Fibroblast of villous mesenchyme (primary cell): ENCODE measurements at regions not wholly inside any gene's neighbourhood (a gene's known extent, or its start where the extent isn't known, plus 50 kb on each side); places are given as distances from the start of the nearest gene placed in this dataset.

Experiments used
- DNase-seq: peaks from one replicate; pipeline ENCODE4 v3.0.0-alpha.2; 2010; ENCODE audit warnings: low read depth
- H3K4me3 ChIP-seq: 2 replicates; pipeline ENCODE4 v1.5.1; 2011; ENCODE audit warnings: low read depth, mild to moderate bottlenecking, low read length
- TF ChIP-seq, protein P1 (sequence below): IDR thresholded peaks from 2 replicates; pipeline ENCODE4 v1.5.1; 2012; ENCODE audit warnings: low read depth, mild to moderate bottlenecking, low read length; ENCODE audit not compliant: insufficient read depth

DNA sequence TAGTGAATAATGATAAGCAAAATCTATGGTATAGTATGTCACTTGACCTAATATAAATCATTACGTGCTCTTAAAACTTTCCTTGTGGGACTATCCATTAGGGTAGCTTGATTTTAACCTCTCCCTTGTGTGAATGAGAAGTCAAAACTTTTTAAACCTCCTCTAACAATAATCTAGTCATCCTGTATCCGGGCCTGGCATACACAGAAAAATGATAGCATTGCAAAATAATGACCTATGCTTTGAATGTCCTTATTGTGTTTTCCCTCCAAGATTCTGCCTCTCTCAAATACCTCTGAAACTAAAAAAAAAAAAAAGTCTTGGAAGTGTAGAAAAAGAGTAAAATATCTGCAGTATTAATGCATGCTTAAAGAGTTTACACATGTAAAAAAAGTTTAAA is 250.0 kb upstream of the NDST3 start:
- no peak for DNase-seq
- no peak overlapping the region for H3K4me3 ChIP-seq
- TF ChIP-seq, protein P1, sequence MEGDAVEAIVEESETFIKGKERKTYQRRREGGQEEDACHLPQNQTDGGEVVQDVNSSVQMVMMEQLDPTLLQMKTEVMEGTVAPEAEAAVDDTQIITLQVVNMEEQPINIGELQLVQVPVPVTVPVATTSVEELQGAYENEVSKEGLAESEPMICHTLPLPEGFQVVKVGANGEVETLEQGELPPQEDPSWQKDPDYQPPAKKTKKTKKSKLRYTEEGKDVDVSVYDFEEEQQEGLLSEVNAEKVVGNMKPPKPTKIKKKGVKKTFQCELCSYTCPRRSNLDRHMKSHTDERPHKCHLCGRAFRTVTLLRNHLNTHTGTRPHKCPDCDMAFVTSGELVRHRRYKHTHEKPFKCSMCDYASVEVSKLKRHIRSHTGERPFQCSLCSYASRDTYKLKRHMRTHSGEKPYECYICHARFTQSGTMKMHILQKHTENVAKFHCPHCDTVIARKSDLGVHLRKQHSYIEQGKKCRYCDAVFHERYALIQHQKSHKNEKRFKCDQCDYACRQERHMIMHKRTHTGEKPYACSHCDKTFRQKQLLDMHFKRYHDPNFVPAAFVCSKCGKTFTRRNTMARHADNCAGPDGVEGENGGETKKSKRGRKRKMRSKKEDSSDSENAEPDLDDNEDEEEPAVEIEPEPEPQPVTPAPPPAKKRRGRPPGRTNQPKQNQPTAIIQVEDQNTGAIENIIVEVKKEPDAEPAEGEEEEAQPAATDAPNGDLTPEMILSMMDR, result no peak

DNA sequence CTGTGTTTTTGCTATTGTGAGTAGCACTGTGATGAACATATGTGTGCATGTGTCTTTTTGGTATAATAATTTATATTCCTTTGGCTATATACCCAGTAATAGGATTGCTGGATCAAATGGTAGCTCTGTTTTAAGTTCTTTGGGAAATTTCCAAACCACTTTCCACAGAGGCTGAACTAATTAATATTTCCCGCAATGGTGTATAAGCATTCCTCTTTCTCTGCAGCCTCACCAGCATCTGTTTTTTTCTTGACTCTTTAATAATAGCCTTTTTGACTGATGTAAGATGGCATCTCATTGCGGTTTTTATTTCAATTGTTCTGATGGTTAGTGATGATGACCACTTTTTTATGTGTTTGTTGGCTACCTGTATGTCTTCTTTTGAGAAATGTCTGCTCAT is 247.7 kb upstream of the NDST3 start:
- no peak overlapping the region for H3K4me3 ChIP-seq
- TF ChIP-seq, protein P1, result no peak
- DNase-seq, result no peak

DNA sequence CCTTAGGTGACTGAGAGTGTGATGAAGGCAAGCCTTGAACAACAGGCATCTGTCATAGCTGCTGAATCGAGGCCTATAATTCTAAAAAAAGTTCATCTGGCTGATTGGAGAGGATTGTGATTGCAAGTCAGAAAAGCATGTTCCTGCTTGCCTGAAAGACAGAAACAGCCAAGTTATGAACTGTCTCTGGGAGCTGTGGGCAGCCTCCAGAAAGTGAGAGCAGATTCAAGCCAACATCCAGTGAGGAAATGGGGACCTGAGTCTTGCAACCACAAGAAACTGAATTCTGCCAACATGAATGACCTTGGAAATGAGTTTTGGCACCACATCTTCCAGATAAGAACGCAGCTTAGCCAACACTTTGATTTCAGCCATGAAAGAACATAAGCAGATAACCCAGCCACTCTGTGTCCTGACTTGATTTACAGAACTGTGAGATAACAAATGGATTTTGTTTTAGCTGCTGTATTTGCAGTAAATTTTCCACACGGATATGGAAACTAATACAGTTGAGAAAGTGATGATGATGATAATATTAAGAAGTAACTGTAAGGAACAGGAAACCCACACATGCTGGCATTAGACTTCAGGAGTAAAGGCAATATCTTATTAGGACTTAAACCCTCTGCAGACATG is 240.3 kb upstream of the NDST3 start:
- TF ChIP-seq, protein P1, result no peak
- DNase-seq, result no peak

DNA sequence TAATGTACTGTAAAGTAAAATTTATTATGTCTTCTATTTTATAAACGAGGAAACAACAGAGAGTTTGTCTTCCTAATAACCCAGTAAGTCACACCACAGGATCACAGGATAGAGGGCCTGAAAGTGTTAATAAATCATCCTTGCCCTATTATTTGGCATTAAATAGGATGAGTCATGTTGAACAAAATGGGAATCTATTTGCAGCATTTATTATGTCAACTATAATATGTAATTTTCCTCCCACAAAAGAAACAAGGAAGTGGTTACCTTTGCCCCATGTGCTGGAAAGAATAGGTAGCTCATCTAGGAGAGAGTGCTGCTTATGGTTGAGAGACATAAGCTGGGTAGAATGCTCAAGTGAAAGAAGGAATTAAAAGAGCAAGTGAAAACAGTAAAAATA is 237.6 kb upstream of the NDST3 start:
- H3K4me3 ChIP-seq, result no peak overlapping the region
- TF ChIP-seq, protein P1, result no peak
- DNase-seq, result no peak

More for the DNA sequence above, 240.3 kb upstream of the NDST3 start:
- H3K4me3 ChIP-seq, result no peak overlapping the region

DNA sequence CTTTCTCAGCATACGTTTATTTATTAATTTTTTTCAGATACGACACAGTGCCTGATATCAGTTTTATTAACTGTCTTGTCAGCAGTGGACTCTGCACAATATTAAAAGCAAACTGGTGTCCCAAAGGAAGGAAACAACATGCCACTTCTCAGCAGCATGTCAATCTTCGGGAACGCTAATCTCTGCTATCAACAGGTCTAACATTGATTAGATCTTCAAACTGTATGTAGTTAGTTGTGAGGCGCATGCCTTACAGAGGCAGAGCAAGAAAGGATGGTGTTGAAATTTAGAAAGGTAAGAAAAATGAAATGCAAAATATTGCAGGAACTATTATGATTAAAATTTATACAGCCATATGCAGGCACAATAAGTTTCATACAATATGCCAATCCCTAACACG is 233.7 kb upstream of the NDST3 start:
- no peak for DNase-seq
- no peak overlapping the region for H3K4me3 ChIP-seq
- TF ChIP-seq, protein P1, result no peak

DNA sequence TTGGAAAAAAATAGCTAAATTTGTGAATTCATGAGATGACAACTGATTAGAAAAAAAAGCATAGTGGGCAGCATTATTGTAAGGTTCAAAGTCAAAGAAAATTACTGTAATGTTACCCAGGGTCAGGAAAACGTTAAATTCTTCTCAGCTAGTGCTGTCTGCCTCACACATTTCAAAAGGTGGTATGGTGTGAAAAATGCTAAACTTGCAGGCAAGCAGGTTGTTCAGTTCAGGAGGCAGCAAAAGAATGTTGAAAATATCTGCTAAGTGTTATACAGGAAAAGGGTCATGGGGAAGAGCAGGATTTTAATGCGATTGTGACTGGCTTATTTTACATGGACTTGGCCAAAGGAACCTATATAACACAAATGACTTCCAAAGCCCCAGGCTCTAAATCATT is 232.5 kb upstream of the NDST3 start:
- DNase-seq, result no peak
- TF ChIP-seq, protein P1, result no peak
- no peak overlapping the region for H3K4me3 ChIP-seq

DNA sequence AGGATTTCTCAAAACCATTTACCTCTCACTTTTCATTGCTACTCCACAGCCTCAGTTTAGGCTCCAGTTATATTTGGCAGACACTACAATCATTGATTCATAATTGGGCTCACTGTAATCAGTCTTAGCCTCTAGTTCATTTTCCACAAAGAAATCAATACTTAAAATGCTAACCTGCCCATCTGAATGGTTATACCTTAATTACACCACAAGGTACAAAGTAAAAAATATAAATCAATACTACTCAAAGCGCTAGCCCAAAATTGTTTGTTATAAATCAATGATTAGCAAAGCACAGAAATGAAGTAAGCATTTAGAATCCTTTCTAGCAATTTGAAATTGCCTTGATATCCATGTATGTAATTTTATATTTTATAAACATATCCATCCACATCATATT is 222.6 kb upstream of the NDST3 start:
- TF ChIP-seq, protein P1, result no peak
- no peak for DNase-seq
- no peak overlapping the region for H3K4me3 ChIP-seq
